HG03103 (cell line): ENCODE measurements at regions not wholly inside any gene's neighbourhood (a gene's known extent, or its start where the extent isn't known, plus 50 kb on each side); places are given as distances from the start of the nearest gene placed in this dataset.
"Not testable (repeated sequence)": the region's sequence is repeated elsewhere in the genome, so short reads cannot be mapped to it uniquely, and the experiment has no call there.

Source experiments
- ATAC-seq: cut with Tn5 transposase; IDR thresholded peaks from one replicate; pipeline ENCODE4 v1.9.1; 2021; ENCODE audit warnings: low read depth; ENCODE audit not compliant: unreplicated experiment

DNA sequence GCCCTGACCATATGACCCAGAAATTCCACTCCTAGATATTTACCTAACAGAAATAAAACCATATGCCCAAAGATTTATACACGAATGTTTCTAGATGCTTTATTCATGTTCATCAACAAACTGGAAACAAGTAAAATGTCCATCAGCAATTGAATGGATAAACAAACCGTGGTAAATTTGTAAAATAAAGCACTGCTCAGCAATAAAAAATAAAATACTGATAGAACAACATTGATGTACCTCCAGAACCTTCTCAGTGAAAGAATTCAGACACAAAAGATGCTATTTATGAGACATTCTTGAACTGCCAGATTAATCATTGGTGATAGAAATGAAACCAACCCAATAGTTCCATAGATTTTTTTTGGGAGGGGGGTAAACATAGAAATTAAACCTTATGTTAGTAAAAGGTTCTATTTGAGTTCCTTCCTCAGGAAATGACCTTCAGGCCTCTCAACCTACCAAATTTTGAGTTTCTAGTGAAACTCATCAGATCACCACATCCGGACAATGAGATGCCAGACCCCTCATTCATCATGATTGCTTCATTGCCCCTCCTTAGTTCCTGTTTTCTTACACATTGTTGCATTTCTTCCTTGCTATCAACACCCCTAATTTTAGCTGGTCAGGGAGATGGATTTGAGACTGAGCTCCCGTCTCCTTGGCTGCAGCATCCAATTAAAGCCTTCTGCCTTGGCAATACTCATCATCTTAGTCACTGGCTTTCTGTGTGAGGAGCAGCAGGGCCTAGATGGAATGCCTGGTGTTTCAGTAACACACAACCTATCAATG, 203.5 kb downstream of the LPIN1 start:
- no peak for ATAC-seq

- no peak for ATAC-seq
Measured at GRCh38 chr2:11950896-11951295, 204.5 kb downstream of the LPIN1 start.

- not testable (repeated sequence) for ATAC-seq
Measured at GRCh38 chr2:11951492-11951891, 205.1 kb downstream of the LPIN1 start.

DNA sequence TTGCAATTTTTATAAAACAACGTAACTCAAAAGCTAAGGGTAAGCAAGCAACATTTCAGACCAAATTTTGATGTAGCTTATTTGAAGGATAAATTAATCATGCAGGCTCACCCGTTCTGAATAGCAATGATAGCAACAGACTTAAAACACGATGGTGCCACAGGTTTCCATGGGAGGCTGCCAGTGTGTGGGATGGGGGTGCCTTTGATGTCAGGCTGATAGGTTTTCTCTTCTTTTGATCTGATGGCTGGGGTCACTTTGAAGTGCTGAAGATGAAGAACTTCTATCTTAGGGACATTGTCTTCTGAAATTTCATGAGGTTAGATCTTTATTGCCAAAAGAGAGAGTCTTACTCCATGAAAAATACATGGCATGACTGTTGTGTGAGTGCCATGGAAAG, 206.8 kb downstream of the LPIN1 start:
- ATAC-seq = no peak

DNA sequence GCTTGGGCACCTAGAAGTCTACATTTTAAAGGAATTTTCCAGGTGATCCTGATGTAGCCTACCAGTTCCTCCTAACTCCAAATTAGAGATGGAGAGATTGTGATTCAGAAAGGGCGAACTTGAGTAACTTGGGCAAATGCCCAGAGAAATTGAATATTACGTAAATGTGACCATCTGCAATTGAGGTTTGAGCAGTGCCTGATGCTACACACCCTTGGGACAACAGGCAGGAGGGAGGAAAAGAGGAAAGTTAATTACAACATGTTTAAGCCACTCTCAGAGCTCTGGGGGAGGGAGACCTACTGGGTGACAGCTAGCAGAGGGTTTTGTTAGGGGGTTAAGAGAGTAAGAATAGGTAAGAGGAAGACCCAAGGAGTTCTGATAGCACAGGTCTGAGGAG, 208.9 kb downstream of the LPIN1 start:
- no peak for ATAC-seq

- ATAC-seq = no peak
Measured at GRCh38 chr2:11955884-11956291, 209.5 kb downstream of the LPIN1 start.

- ATAC-seq = no peak
Measured at GRCh38 chr2:11962707-11963328, 216.4 kb downstream of the LPIN1 start.

GRCh38 chr2:11963966-11964365, 217.5 kb downstream of the LPIN1 start:
- no peak for ATAC-seq

DNA sequence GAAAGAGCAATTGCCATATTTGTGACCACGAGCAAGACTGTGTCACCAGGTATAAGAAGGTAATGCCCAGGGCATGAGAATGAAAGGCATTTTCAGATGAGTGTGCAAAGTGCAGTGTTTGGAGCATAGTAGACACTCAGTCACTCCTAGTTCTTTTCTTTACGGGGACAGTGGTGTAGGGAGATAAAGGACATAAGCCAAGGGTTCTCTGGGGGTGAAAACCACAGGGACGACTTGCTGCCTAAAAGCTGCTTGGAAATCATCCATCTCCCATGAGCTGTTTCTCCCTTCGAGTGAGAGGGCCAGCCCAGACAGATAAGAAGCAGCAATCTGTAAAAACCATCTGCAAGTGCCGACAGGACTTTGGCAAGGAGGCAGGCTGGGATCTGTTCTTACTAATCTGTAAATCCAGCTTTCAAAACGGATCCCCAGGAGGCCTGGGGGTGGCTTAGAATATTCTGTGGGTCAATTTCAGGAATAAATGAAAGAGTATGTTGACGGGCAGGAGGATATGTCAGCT, 221.6 kb downstream of the LPIN1 start:
- ATAC-seq = no peak

DNA sequence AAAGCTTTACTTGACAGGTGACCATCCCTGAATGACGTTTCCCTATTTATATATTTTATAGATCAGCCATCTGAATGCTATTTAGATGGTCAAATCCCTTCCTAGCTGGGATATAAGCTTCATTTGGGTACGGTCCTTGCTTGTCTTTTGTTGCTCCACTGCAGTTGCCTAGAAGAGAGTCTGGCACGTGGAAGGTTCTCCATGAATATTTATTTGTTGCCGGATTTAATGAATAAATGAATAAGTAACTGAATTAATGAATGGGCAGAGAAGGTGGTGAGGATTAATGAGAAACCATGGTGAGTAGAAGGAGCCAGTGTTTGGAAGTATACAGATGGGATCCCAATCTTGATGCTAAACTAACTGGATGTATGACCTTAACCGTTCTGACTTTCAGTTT, 222.1 kb downstream of the LPIN1 start:
- no peak for ATAC-seq

GRCh38 chr2:11969774-11970173, 223.3 kb downstream of the LPIN1 start:
- ATAC-seq = no peak

- no peak for ATAC-seq
Measured at GRCh38 chr2:11974573-11974972, 228.1 kb downstream of the LPIN1 start.

- ATAC-seq = no peak
Measured at GRCh38 chr2:11975373-11975772, 228.9 kb downstream of the LPIN1 start.

DNA sequence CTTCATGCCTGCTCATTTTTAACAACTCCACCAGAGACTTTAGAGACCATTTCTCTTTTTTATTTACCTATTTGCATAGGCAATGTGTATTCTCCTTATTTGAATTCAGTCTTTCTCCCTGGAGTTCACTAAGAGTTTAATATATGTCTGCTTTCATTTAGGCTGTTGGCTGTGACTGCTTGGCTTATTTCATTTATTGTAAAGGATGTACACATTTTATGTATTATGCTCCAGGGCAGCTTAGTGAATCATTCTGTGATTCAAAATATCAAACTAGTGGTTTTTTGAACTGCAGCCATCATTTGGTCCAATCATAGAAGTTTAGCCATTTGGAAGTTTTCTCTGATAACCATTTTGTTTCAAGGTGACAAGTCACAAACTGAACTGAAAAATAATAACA, 229.6 kb downstream of the LPIN1 start:
- ATAC-seq = no peak

DNA sequence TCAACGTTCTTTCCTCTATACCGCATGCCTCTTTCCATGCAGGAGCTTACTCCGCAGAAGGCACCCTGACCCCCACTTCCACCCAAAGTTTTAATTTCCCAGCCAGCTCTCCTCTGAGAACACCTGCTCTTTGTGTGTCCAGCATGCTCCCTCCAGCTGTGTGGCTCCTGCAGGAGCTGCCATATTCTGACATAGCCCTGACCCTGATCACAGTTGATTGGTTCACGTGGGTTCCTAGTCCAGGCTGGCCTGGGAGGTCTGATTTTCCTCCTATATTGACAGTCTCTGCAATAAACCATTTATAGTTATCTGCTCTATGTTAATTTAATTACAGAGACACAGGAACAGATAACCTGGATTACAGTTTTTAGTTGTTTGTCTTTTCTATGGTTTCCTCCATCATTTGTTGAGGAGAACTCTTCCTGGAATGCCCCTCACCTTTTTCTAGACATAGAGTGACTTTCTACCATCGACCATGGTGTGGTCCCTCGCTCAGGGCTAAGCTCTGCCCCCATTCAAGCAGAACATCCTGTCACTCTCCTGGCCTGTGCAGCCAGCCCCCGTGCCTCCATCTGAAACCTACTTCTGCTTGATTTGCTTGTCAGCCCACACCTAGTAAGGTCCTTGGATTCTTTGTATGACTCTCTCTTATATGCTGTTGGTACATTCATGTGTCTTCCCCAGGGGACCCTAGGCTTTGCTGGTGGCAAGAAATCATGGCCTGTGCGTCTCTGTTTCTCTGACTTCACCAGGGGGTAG, 231.5 kb downstream of the LPIN1 start:
- peak; percentile 56 for ATAC-seq

GRCh38 chr2:11980809-11981208, 234.4 kb downstream of the LPIN1 start:
- ATAC-seq = no peak

DNA sequence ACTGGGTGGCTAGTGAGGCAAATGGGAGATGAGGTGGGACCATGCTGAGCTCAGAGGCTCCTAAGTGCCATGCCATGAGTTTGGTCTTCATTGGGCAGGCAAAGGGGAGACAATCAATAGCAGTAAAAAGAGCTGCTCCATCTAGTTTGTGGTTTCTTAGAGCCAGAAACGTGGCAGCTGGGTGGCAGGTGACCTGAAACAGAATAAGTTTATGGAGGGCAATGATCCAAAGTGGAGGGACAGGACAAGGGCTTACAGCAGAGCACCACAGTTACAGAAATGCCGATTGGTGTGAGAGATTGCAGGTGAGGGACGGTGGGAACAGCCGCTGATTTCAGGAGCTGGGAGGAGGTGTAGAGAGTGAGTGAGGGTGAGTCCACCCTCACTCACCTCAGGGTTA, 237.0 kb downstream of the LPIN1 start:
- no peak for ATAC-seq

GRCh38 chr2:11983870-11984269, 237.4 kb downstream of the LPIN1 start:
- ATAC-seq = no peak

DNA sequence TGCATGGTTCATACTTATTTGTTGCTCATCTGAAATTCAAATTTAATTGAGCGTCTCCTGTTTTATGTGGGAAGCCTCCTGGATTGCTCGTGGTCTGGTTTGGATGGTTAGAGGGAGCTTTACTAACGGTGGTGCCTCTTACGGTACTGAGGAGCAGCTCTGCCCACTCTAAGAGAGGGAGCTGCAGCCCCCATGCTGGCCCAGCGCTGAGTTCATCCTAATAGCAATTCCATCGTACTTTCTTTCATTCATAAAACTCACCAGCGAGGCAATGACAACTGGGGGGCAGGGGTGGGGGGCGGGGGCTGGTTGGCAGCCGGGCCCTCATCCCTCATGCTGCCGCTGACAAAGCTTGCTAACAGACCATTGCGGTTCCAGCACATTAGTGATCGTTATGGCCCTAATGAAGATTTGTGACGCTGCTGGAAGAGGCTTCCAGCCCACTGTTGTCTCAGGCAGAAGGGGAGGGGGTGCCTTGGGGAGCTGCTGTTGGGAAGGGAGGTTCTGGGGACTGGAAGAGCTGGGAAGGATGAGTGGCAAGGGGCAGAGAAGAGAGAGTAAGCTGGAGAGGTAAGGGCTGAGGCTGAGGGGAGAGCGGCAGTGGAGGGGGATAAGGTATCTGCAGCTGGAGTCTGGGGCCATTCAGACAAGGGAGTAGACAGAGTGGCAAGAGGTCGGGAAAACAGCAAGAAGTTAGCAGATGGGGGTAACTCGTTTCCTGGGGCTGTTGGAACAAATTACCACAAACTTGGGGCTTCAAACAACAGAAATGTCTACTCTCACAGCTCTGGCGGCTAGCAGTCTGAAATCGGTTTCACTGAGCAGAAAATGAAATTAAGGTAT, 238.1 kb downstream of the LPIN1 start:
- no peak for ATAC-seq

GRCh38 chr2:11985817-11986566, 239.6 kb downstream of the LPIN1 start:
- ATAC-seq = no peak
